Mesendoderm (in vitro differentiated cells): ENCODE measurements at regions not wholly inside any gene's neighbourhood (a gene's known extent, or its start where the extent isn't known, plus 50 kb on each side); places are given as distances from the start of the nearest gene placed in this dataset.
A peak's percentile ranks its signal among the peaks of the same experiment; 100 is the strongest.

Source experiments
- DNase-seq: peaks from one replicate; pipeline ENCODE4 v3.0.0; 2013
- H2AK5ac ChIP-seq: 2 replicates; pipeline ENCODE4 v1.6.1; 2013; ENCODE audit warnings: low read length, inconsistent platforms
- H2BK120ac ChIP-seq: 2 replicates; pipeline ENCODE4 v1.6.1; 2013; ENCODE audit warnings: low read depth, mild to moderate bottlenecking, low read length, moderate library complexity, mixed read lengths
- H2BK15ac ChIP-seq: replicated peaks from 2 replicates; pipeline ENCODE4 v1.6.1; 2013; ENCODE audit warnings: low read depth, mild to moderate bottlenecking, moderate library complexity
- H2BK5ac ChIP-seq: 2 replicates; pipeline ENCODE4 v1.6.1; 2013; ENCODE audit warnings: low read length, inconsistent platforms
- H3K18ac ChIP-seq: 2 replicates; pipeline ENCODE4 v1.6.1; 2013; ENCODE audit warnings: mild to moderate bottlenecking, low read length, mixed read lengths
- H3K23ac ChIP-seq: one replicate; pipeline ENCODE4 v1.6.1; 2013; ENCODE audit warnings: low read length
- H3K27ac ChIP-seq: 2 replicates; pipeline ENCODE4 v1.5.1; 2013; ENCODE audit warnings: low read depth, mild to moderate bottlenecking, inconsistent platforms, low read length, moderate library complexity
- H3K27me3 ChIP-seq: 2 replicates; pipeline ENCODE4 v1.6.1; 2013; ENCODE audit warnings: low read length, control low read depth, mild to moderate bottlenecking, inconsistent platforms; ENCODE audit not compliant: insufficient read depth, poor library complexity
- H3K36me3 ChIP-seq: 2 replicates; pipeline ENCODE4 v1.6.1; 2013; ENCODE audit warnings: low read length, inconsistent platforms; ENCODE audit not compliant: control insufficient read depth, insufficient read depth
- H3K4ac ChIP-seq: one replicate; pipeline ENCODE4 v1.6.1; 2013; ENCODE audit warnings: low read depth, mild to moderate bottlenecking, low read length, moderate library complexity
- H3K4me1 ChIP-seq: 2 replicates; pipeline ENCODE4 v1.6.1; 2013; ENCODE audit warnings: low read depth, low read length, inconsistent platforms; ENCODE audit not compliant: control insufficient read depth
- H3K4me2 ChIP-seq: 2 replicates; pipeline ENCODE4 v1.6.1; 2013; ENCODE audit warnings: low read length
- H3K4me3 ChIP-seq: 2 replicates; pipeline ENCODE4 v1.5.1; 2013; ENCODE audit warnings: mild to moderate bottlenecking, low read length
- H3K56ac ChIP-seq: one replicate; pipeline ENCODE4 v1.6.1; 2013; ENCODE audit warnings: low read length
- H3K79me1 ChIP-seq: 2 replicates; pipeline ENCODE4 v1.6.1; 2013; ENCODE audit warnings: low read length, inconsistent platforms
- H3K79me2 ChIP-seq: 2 replicates; pipeline ENCODE4 v1.6.1; 2013; ENCODE audit warnings: mild to moderate bottlenecking, low read length; ENCODE audit not compliant: control insufficient read depth, insufficient read depth
- H3K9ac ChIP-seq: 2 replicates; pipeline ENCODE4 v1.6.1; 2013; ENCODE audit warnings: low read length, inconsistent platforms
- H4K5ac ChIP-seq: one replicate; pipeline ENCODE4 v1.6.1; 2013; ENCODE audit warnings: low read length
- H4K8ac ChIP-seq: one replicate; pipeline ENCODE4 v1.6.1; 2013; ENCODE audit warnings: low read depth, mild to moderate bottlenecking, control low read depth, low read length, moderate library complexity
- WGBS: extraction: QIAGEN DNeasy Blood & Tissue Kit; methylation state at CpG from one replicate; pipeline ENCODE4 v1.1.7; 2013; ENCODE audit warnings: low lambda C conversion rate, missing lambda C conversion rate; ENCODE audit not compliant: insufficient coverage; ENCODE audit errors: extremely low coverage; 5-methylcytosine and 5-hydroxymethylcytosine counted together

- H3K18ac ChIP-seq, result no peak overlapping the region
- H4K5ac ChIP-seq, result no peak overlapping the region
- no peak overlapping the region for H3K56ac ChIP-seq
- H3K9ac ChIP-seq, result no peak overlapping the region
- no peak overlapping the region for H4K8ac ChIP-seq
- no peaks in the 10 kb centered on the region for H3K79me1 ChIP-seq
- peaks cover 3% of the 10 kb centered on the region for H3K27me3 ChIP-seq
- H2AK5ac ChIP-seq, result no peak overlapping the region
- no peak overlapping the region for H3K4me3 ChIP-seq
- H3K79me2 ChIP-seq, result no peaks in the 10 kb centered on the region
- H3K4me2 ChIP-seq, result no peak overlapping the region
- no peak overlapping the region for H3K23ac ChIP-seq
- no peak overlapping the region for H2BK120ac ChIP-seq
- WGBS, result no CpG with 5 or more reads among the region's 1 CpG
- H3K4me1 ChIP-seq, result no peaks in the 10 kb centered on the region
- no peak for DNase-seq
- no peak overlapping the region for H2BK5ac ChIP-seq
- H2BK15ac ChIP-seq, result no peak overlapping the region
- no peak overlapping the region for H3K27ac ChIP-seq
- H3K36me3 ChIP-seq, result no peaks in the 10 kb centered on the region
- no peak overlapping the region for H3K4ac ChIP-seq
Observed at GRCh38 chr18:27313678-27314077, 128.6 kb upstream of the CHST9 start.

GRCh38 chr18:27312853-27313252 lies 127.7 kb upstream of the CHST9 start:
- Histone ChIP-seq H2BK15ac (no peak overlapping the region), H3K27me3 (peaks cover 3% of the 10 kb centered on the region)
- no CpG with 5 or more reads among the region's 1 CpG for WGBS

GRCh38 chr18:27312153-27312552 lies 127.0 kb upstream of the CHST9 start:
- H2BK15ac ChIP-seq, result no peak overlapping the region
- no peaks in the 10 kb centered on the region for H3K79me1 ChIP-seq
- H3K79me2 ChIP-seq, result no peaks in the 10 kb centered on the region
- no peak overlapping the region for H3K27ac ChIP-seq
- no CpG with 5 or more reads among the region's 1 CpG for WGBS
- H3K4ac ChIP-seq, result no peak overlapping the region
- no peak overlapping the region for H2BK5ac ChIP-seq
- no peak overlapping the region for H4K5ac ChIP-seq
- no peak overlapping the region for H2BK120ac ChIP-seq
- H3K56ac ChIP-seq, result no peak overlapping the region
- H3K4me1 ChIP-seq, result no peaks in the 10 kb centered on the region
- no peak overlapping the region for H3K23ac ChIP-seq
- H3K36me3 ChIP-seq, result no peaks in the 10 kb centered on the region
- no peak overlapping the region for H3K18ac ChIP-seq
- no peak overlapping the region for H3K4me2 ChIP-seq
- H3K4me3 ChIP-seq, result no peak overlapping the region
- no peak for DNase-seq
- H3K27me3 ChIP-seq, result peaks cover 3% of the 10 kb centered on the region
- no peak overlapping the region for H2AK5ac ChIP-seq
- H3K9ac ChIP-seq, result no peak overlapping the region
- H4K8ac ChIP-seq, result no peak overlapping the region

More at GRCh38 chr18:27312853-27313252, 127.7 kb upstream of the CHST9 start:
- Histone ChIP-seq H3K56ac (no peak overlapping the region), H3K23ac (no peak overlapping the region), H3K4ac (no peak overlapping the region), H3K27ac (no peak overlapping the region), H4K8ac (no peak overlapping the region), H2AK5ac (no peak overlapping the region), H3K79me1 (no peaks in the 10 kb centered on the region), H4K5ac (no peak overlapping the region), H3K79me2 (no peaks in the 10 kb centered on the region), H3K4me2 (no peak overlapping the region), H2BK5ac (no peak overlapping the region), H3K4me1 (no peaks in the 10 kb centered on the region), H3K4me3 (no peak overlapping the region), H2BK120ac (no peak overlapping the region), H3K18ac (no peak overlapping the region), H3K9ac (no peak overlapping the region), H3K36me3 (no peaks in the 10 kb centered on the region)
- DNase-seq, result peak; percentile 40

GRCh38 chr18:27311114-27311513 lies 126.0 kb upstream of the CHST9 start:
- no CpG with 5 or more reads among the region's 2 CpGs for WGBS
- H3K4me2 ChIP-seq, result no peak overlapping the region

GRCh38 chr18:27301615-27302378 lies 116.7 kb upstream of the CHST9 start:
- no peak overlapping the region for H3K4me2 ChIP-seq
- H3K4me3 ChIP-seq, result no peak overlapping the region
- H3K79me1 ChIP-seq, result no peaks in the 10 kb centered on the region
- H2BK15ac ChIP-seq, result no peak overlapping the region
- no peak overlapping the region for H3K4ac ChIP-seq
- no peak overlapping the region for H3K9ac ChIP-seq
- DNase-seq, result no peak
- no peaks in the 10 kb centered on the region for H3K4me1 ChIP-seq
- no peak overlapping the region for H3K18ac ChIP-seq
- no peak overlapping the region for H3K23ac ChIP-seq
- H3K27ac ChIP-seq, result no peak overlapping the region
- H3K36me3 ChIP-seq, result no peaks in the 10 kb centered on the region
- no peak overlapping the region for H3K56ac ChIP-seq
- H3K79me2 ChIP-seq, result no peaks in the 10 kb centered on the region
- WGBS, result no CpG with 5 or more reads among the region's 5 CpGs
- H2AK5ac ChIP-seq, result no peak overlapping the region
- no peaks in the 10 kb centered on the region for H3K27me3 ChIP-seq
- no peak overlapping the region for H4K5ac ChIP-seq
- H2BK5ac ChIP-seq, result no peak overlapping the region
- H2BK120ac ChIP-seq, result no peak overlapping the region
- no peak overlapping the region for H4K8ac ChIP-seq

More at GRCh38 chr18:27311114-27311513, 126.0 kb upstream of the CHST9 start:
- Histone ChIP-seq H3K4ac (no peak overlapping the region), H4K5ac (no peak overlapping the region), H2BK120ac (no peak overlapping the region), H3K56ac (no peak overlapping the region), H3K23ac (no peak overlapping the region), H3K79me1 (no peaks in the 10 kb centered on the region), H3K18ac (no peak overlapping the region), H3K36me3 (no peaks in the 10 kb centered on the region), H3K9ac (no peak overlapping the region), H3K4me3 (no peak overlapping the region), H2BK15ac (no peak overlapping the region), H4K8ac (no peak overlapping the region), H3K4me1 (no peaks in the 10 kb centered on the region), H2BK5ac (no peak overlapping the region), H2AK5ac (no peak overlapping the region), H3K27ac (no peak overlapping the region), H3K27me3 (peaks cover 6% of the 10 kb centered on the region), H3K79me2 (no peaks in the 10 kb centered on the region)
- DNase-seq, result no peak
